SH-SY5Y (cell line): ENCODE measurements at regions not wholly inside any gene's neighbourhood (a gene's known extent, or its start where the extent isn't known, plus 50 kb on each side); places are given as distances from the start of the nearest gene placed in this dataset.

ENCODE experiments used
- GATA2 ChIP-seq: IDR thresholded peaks from 2 replicates; pipeline ENCODE4 v1.6.1; 2011; ENCODE audit warnings: mild to moderate bottlenecking, low read depth, low read length
- GATA3 ChIP-seq: IDR thresholded peaks from 2 replicates; pipeline ENCODE4 v1.6.1; 2011; ENCODE audit warnings: low read depth, mild to moderate bottlenecking, low read length, moderate library complexity

- TF ChIP-seq GATA3 (no peak), GATA2 (no peak)
Observed at GRCh38 chr13:106695139-106695538, 127.2 kb upstream of the ARGLU1 start.
